ENCODE measurements at regions not wholly inside any gene's neighbourhood (a gene's known extent, or its start where the extent isn't known, plus 50 kb on each side); places are given as distances from the start of the nearest gene placed in this dataset.

GRCh38 chr13:42412812-42413483 lies 141.0 kb downstream of the AKAP11 start:
- TF ChIP-seq, protein P1, sequence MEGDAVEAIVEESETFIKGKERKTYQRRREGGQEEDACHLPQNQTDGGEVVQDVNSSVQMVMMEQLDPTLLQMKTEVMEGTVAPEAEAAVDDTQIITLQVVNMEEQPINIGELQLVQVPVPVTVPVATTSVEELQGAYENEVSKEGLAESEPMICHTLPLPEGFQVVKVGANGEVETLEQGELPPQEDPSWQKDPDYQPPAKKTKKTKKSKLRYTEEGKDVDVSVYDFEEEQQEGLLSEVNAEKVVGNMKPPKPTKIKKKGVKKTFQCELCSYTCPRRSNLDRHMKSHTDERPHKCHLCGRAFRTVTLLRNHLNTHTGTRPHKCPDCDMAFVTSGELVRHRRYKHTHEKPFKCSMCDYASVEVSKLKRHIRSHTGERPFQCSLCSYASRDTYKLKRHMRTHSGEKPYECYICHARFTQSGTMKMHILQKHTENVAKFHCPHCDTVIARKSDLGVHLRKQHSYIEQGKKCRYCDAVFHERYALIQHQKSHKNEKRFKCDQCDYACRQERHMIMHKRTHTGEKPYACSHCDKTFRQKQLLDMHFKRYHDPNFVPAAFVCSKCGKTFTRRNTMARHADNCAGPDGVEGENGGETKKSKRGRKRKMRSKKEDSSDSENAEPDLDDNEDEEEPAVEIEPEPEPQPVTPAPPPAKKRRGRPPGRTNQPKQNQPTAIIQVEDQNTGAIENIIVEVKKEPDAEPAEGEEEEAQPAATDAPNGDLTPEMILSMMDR (conservative IDR thresholded peaks at IDR 0.05; ENCODE audit: low read length) = no peak
- no peak for TF ChIP-seq EZH2phosphoT487 (IDR thresholded peaks at IDR 0.05; ENCODE audit: borderline replicate concordance)

All from Loucy (cell line).